Activated CD4-positive, alpha-beta T cell treated with anti-CD3 and anti-CD28 coated beads, Interleukin-2, Interleukin-6, amounts not matched to agents 100 ng/mL and 50 ng/mL, durations not matched to agents 16 hours and 8 hours (primary cell): ENCODE measurements at regions not wholly inside any gene's neighbourhood (a gene's known extent, or its start where the extent isn't known, plus 50 kb on each side); places are given as distances from the start of the nearest gene placed in this dataset.

Experiments
- DNase-seq: peaks from one replicate; pipeline ENCODE4 v3.0.0-alpha.2; 2020

DNA sequence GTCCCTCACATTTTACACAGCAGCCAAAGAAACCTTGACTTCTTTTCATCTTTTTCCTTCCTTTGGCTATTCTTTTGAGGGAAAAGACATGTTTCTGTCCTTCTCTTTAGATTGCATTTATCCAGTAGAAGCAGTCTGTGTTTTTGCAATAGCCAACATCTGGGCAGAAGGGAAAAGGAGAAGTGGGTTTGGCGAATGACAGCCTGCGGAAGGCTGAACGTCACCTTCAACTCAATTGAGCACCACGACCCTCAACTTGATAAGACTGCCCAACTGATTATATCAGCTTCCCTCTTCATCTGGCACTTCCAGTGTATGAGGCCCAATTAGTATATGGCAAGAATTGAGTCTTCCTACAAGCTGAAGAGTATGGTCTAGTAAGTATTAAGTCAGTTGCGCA is 1997.6 kb upstream of the WWC1 start:
- no peak for DNase-seq

DNA sequence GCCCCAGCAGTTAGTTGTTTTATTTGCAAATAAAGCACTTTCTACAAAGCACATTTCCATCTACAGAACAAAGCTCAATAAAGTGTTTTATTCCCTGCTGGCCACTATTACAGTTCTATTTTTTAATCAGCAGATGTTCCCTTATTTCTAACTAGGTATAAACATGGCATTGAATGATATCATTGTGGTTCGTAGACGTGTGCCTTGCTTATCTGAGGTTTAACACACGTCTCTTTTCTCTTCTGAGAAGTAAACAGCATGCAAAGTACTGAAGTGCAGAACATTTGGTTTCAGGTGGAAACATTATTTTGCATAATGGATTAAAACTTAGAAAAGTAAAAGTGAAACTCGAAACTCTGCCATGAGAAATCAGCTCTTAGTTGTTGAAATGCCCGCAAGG is 1989.3 kb upstream of the WWC1 start:
- no peak for DNase-seq

DNA sequence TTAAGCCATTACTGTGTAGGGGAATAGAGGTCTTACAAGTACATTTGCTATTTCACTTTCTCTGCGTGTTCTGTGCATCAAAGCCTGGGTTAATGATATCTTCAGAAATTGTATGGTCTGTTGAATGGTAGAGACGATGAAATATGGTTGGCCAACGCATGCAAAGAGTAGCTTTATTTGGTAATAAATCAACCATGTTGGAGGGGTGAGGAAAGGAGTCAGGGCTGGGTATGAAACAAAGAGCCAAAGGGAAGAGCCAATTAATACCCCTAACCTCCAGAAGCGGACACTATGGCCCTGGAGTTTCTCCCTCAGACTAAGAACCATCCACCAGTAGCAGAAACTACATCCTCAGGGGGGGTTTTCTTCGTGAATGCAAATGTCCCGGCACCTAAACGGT is 1974.0 kb upstream of the WWC1 start:
- no peak for DNase-seq

DNA sequence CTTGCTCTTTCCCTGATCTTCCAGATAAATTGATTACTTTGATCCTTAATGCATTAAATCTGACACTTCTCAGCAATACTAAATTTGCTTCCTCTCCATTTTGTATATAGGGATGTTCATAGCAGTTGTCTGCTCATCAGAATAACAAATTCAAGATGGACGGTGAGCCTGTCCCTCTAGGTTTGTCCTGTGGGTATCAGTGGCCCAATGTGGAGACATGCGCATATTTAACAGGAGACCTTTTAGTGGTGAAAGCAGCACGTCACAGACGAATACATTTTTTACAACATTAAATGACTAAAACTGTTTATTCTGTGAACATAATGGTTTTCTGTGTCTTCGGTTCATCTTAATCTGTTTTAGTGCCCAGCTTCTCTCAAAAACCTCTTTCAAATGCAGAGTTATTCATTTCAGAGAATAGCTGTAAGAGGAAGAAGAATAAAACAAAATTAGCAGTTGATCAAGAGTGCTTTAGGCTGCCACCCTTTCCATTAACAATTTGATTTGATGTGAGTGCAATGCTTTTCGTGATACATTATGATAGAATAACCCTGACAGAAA is 1970.4 kb upstream of the WWC1 start:
- no peak for DNase-seq

DNA sequence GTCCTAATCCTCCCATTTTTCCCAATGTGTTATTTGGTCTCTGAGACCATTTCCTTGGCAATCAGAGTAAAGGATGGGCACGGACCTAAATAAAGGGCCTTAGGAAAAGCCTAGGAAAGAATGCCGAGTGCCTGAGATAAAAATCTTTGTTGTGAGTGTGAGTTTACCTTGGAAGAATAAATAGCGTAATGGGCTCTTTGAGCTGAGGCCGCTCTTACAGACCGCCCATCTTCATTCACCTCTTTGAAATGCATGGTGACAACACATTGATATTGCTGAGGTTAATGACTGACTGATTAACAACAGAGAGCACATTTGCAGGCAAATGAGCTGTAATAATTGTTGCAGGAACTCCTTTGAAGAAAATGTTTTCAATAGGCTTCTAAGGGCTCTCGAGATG is 1967.1 kb upstream of the WWC1 start:
- no peak for DNase-seq

DNA sequence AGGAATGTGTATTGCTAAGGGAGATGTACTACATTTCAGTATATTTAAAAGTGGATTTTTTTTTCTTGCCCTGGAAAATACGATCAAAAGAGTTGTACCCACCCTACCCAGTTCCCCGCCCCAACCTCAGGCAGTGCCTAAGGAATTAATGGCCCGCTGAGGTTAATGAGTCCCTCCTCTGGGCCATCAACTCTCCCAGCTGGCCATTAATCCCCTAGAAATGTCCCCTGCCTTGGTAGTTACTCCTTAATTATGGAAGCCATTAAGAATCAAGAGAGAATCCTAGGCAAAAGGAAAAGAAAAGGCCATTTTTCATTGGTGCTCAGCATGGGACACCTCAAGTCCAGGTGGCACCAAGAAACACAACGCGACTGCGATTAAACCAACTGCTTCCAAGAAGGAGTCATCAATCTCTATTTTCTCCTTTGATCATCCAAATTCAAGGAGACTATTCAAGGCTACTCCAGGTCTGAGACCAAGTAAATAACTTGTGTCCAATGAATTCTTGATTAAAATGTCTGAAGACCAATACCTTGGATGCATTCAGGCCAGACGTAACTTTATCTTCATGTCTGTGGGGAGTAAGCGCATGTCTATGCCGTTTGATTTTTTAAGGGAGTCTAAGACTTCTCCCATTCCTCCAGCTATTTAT is 1962.2 kb upstream of the WWC1 start:
- no peak for DNase-seq

DNA sequence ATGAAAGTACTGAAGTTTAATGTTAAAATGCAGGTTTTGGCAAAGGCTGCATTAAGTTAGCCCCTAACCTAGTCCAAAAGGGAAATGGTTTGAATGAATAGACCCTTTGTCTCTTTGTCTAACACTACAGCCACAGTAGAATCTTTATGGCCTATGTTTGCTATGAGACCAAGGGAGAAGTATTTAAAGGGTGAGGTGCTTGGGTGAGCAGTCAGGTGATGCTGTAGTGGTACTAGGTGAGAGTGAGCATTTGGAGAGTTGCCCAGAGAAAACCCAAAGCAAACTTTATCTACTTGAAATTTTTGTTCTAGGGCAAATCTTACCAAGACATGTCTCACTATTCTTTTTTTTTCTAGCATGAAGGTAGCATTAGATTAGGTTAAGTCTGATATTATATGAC is 1961.4 kb upstream of the WWC1 start:
- DNase-seq: no peak

DNA sequence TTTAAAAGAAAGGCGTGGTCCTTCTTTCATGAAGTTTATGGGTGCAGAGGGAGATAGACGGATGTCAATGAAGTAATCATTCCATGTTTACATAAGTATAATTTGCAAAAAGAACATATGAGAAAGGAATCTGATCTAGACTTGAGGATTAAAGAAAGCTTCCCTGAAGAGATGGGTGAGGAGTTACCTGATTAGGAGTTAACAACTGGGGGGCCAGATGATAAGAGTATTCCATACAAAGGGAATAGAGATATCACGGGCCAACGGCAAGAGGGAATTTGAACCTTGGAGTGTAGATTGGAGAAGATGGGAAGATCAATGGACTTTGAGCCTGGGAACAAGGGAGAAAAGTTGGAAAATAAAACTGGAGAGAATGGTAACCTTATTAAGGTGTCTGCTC is 1959.9 kb upstream of the WWC1 start:
- DNase-seq: no peak

DNA sequence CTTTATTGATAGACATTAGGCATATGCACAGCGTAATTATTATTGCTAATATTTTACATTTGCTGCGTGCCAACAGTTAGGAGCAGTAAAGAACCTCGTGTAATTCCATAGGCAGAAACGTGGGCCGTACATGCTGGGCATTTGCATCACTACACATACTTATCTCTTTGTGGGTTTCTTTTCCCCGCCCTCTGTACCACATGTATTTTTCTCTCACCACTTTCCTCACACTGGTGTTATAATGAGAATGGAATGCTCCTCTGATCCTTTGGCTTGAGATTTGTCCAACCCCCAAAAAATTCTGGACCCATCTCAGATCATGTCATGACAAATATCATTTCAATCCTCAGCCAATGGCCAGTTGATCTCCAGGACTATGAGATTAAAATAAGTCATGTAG is 1952.6 kb upstream of the WWC1 start:
- no peak for DNase-seq

DNA sequence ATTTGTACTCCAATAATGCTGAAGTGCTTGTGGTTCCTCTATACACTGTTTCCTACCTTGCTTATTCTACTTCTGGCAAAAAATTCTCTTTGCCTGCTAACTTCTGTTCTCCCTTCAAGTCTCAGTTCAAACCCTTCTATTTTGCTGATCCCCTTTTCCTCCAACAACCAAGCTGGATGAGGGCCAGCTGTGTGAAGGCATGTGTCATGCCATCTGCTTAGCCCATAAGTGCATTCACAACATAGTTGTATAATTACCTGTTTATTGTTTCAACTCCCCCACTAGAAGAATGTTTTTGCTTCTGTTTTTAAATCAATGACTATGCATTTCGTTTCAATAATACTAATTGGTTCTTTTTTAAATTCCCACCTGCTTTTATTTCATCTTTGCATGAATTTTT is 1951.4 kb upstream of the WWC1 start:
- DNase-seq: no peak

DNA sequence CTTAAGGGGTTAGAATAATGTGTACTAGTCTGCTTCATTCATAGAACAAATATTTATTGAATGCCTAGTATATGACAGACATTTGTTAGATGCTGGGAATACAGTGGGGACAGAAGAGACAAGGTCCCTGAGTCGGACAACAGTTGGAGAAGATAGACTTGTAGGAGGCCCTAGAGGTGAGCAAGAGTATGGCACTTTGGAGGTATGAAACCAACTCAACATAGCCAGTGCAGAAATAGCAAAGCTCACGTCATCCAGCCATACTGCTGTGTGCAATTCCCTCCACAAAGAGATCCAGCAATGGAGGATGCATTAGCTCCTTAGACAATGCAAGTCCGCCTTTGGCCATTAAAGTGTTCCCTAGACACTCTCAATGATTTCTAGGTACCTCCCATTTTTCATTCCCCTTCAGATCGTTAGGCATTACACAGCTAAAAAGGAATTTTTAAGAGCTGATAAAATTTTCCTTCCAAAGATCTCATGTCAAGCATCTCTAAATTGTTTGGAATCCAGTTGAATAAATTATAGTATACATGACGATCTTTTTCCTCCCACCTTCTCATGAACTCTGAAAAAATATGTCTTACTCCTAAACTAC is 1949.6 kb upstream of the WWC1 start:
- no peak for DNase-seq

DNA sequence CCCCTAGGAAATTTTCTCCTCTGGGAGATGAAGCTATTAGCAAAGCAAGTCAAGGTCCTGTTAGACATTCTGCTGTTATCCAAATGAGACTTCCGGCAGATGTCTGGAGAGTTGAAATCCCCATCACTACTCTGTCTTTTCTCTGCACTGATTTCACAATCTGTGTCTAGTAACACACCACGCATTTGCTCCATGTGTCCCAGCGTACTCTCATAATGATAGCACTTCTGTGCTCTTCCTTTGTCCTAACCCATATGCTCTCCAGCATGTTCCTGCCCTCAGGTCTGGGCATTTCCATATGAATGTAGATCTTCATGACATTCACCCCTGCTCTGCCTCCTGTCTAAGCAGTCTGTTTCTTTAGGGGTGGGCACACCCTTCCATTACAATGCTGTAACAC is 1949.0 kb upstream of the WWC1 start:
- no peak for DNase-seq

DNA sequence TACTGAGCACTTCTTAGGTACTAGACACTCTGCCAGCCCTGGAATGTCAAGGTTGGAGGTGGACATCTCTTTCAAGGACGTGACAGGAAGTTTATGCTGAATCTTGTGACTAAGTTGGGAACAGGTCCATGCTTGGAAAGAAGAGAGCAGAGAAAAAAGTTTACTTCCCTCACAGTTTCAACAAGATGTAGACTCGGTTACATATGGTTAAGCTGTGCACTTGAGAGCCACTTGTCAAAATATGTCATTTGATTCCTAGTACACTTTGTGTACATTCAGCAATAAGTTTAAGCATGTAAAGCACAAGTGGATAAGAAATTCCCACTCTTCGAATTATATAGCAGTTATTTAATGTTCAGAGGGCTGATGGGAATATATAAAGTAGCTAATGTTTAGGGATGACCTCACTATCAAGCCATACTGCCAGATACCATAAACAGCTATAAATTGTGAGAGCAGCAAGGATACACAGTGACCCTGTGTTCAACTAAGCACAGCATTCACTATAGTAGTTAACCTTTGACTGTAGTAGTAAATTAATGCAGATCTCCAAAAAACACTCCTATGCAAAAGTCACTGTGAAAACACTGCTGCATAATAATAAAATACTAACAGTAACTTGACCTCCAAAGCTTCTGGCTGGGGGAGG is 1944.6 kb upstream of the WWC1 start:
- DNase-seq: no peak

DNA sequence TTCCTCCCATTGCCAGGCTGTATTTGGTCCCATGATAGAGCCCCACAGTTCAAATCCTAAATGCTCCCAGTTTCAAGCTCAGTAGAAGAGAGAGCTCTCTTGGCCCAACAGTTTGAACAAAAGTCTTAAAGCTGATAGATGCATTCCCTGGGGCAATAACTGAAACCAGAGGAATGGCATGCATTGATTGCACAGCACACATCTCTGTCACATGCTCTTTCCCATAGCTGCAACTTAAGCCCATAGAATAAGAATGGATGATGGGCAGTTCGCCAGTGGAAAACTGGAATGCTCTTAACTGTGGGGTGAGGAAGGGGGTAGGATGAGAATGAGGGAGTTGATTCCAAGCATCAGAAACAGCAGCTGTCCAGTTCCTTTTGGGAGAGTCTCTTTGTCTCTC is 1942.4 kb upstream of the WWC1 start:
- DNase-seq: no peak

DNA sequence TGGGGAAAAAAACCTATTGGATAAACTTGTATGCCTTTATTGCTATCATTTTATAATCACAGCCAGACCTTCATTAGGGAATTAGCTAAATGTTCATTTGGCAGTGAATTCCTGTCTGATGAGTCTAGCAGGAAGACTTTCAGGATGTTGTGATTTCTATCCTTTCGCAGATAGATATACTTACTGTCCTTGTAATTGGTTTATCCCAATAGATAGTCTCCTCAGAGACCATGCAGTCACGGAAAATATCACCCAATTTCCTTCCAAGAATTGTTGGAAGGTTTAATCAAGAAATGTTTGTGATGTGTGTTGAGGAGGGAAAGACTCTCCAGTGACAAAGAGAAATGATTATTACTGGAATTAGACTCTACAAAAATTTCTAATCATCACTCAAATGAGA is 1937.9 kb upstream of the WWC1 start:
- no peak for DNase-seq

DNA sequence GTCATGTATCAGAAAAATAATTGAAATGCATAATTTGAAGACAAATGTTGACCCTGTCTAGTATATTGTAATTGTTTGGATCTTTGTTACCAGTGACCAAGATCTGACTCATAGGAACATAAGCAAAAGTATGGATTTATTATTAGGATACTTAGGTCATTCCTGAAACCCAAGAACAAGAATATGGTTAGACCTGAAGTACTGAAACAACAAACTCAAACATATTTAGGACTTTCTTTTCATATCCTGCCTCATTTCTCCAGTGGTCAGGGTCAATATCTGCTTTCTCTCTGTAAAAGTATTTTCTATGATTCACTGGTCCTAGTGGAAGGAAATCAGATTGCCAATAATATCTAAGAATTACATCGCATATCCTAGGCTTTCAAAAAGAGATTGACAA is 1937.1 kb upstream of the WWC1 start:
- no peak for DNase-seq

DNA sequence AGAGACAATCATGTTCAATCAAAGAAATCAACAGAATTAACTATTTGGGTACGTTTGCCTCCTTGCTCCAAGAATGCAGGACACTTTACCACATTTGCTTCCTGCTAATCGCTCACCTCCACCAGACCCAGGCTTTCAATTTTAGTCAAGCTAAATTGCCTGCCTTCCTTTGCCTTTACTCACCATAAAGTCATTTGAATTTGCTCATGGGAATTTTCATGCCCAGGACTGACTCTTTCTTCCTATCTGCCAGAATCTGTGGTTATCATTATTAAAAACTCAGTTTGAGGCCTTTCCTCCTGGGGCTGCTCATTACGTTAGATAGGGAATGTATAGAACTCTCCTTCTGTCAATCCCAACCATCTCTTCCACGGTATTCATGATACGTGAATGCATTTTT is 1935.3 kb upstream of the WWC1 start:
- DNase-seq: no peak

DNA sequence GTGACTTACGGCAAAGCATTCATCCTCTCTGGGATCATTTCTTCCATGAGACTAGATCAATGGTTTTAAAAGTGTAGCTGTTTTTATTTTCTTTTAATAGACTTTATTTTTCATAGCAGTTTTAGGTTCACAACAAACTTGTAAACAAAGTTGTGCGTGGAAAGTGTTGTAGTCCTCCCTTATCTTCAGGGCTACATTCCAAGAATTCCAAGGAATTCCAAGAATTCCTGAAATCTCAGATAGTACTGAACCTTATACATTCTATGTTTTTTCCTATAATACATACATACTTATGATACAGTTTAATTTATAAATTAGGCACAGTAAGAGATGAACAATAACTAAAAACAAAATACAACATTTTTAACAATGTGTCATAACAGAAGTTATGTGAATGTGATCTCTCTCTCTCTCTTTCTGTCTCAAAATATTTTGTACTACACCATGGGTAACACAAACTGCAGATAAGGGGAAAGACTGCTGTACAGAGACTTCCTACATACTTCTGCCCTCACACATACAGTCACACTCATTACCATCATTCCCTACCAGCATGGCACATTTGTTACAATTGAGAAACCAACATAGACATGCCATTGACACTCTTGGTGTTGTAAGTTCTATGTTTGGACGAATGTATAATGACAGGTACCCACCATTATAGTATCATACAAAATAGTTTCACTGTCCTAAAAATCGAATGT is 1933.2 kb upstream of the WWC1 start:
- no peak for DNase-seq

DNA sequence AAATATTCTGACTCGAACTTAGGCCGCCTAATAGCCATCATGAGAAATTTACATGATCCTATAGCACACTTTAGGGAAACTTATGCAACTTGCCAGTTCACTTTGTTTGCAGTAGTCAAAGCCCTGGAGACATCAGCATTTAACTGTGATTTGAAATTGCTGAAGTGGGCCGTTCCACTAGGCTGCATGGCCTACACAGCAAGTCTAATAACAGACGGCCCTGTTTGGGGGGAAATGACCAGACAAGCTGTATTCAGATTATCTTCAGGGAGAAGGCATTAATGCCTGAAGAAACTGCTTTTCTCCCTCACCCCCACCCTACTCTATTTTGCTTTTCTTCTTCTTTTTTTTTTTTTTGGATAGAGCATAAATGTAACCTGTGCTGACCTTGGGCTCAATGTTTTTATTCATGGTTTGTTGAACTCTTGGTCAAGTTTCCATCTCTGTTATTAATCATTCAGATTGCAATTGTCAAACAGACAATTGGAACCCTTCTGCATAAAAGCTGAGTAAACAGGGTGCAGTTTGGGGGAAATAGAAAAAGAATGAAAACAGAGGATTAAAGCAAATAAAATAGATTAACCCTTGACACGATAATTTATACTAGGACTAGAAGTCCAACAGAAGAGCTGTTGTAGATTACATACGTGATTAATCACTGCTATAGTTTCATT is 1928.2 kb upstream of the WWC1 start:
- no peak for DNase-seq

DNA sequence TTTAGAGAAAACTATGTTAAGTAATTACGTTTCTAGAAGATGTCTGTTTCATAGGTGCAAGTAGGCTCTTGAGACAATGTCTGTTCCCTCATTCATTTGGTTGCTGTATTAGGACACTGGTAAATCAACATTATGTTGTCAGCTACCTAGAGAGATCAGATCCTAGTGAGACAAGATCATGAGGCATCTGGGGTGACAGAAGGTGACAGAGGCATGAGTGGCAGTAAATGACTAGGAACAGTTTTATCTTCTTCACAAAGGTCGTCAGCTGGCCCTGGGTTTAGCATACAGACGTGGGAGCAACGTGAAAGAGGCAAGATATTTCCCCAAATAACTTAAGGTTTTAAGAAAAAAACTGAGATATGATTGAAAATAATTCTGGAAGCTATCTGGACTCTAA is 1926.3 kb upstream of the WWC1 start:
- DNase-seq: no peak

DNA sequence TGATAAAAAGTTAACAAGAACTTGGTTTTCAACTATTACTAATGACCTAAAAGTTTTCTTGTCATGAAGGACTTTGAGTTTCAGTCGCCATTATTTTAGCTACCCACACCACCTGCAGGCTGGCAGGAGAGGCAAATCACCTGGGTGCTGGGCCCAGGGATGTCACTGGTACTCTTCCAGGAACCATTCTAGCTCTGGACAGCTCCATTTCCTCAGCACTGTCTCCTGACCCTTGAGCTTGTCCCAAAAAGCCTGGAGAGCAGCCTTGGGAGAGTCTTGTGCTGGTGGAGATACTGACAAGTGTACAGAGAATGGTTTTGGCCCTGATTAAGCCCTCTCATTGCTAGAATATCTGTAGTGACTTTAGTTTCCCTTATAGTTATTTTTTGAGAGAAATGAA is 1924.1 kb upstream of the WWC1 start:
- no peak for DNase-seq

DNA sequence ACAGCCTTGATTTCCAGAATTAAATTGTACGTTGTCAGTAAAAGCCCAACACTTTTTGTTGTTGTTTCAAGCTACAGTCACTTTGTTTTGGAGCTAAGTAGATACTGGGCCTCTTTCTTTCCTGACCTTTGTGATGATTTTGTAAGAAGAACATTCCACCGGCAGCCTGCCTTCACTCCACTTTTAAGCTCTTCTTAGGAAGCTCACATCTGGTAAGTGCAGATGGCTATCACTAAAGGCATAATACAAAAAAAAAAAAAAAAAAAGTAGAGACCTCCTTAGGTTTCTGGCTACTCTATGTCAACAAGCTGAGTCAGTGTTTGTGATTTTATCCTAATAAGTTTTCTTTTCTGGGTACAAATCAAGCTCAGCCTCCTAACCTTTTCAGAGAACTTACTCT is 1922.1 kb upstream of the WWC1 start:
- no peak for DNase-seq

DNA sequence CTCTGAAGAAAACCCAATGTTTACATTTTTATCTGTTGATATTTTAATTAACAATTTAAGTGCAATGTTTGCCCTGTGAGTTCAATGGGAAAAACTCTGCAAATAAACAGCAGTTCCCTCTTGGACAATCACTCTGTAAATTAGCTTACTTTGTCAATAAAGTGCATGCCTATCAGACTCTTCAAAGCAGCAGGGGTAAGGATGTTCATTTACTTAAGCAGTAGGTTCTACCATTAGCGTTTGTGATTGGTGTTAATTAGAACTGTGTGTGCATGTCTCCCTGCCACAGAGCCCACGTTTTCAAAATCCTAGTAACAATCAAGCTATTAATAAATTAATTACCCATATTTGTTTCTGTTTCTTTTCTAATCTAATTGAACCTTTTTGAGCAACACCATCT is 1921.6 kb upstream of the WWC1 start:
- no peak for DNase-seq
